Fibroblast of mammary gland (primary cell): ENCODE measurements at regions not wholly inside any gene's neighbourhood (a gene's known extent, or its start where the extent isn't known, plus 50 kb on each side); places are given as distances from the start of the nearest gene placed in this dataset.

ENCODE experiments used
- DNase-seq: peaks from one replicate; pipeline ENCODE4 v3.0.0-alpha.2; 2010; ENCODE audit warnings: low read depth
- H3K4me3 ChIP-seq: 2 replicates; pipeline ENCODE4 v1.5.1; 2011; ENCODE audit warnings: low read depth, mild to moderate bottlenecking, low read length, moderate library complexity; ENCODE audit not compliant: control insufficient read depth
- TF ChIP-seq, protein P1 (sequence below): conservative IDR thresholded peaks from 2 replicates; pipeline ENCODE4 v1.5.1; 2011; ENCODE audit warnings: low read depth, low read length, inconsistent platforms; ENCODE audit not compliant: control insufficient read depth, insufficient read depth

GRCh38 chr1:47513393-47513792 lies 75.5 kb downstream of the FOXD2 start:
- no peak overlapping the region for H3K4me3 ChIP-seq
- no peak for DNase-seq
- TF ChIP-seq, protein P1, sequence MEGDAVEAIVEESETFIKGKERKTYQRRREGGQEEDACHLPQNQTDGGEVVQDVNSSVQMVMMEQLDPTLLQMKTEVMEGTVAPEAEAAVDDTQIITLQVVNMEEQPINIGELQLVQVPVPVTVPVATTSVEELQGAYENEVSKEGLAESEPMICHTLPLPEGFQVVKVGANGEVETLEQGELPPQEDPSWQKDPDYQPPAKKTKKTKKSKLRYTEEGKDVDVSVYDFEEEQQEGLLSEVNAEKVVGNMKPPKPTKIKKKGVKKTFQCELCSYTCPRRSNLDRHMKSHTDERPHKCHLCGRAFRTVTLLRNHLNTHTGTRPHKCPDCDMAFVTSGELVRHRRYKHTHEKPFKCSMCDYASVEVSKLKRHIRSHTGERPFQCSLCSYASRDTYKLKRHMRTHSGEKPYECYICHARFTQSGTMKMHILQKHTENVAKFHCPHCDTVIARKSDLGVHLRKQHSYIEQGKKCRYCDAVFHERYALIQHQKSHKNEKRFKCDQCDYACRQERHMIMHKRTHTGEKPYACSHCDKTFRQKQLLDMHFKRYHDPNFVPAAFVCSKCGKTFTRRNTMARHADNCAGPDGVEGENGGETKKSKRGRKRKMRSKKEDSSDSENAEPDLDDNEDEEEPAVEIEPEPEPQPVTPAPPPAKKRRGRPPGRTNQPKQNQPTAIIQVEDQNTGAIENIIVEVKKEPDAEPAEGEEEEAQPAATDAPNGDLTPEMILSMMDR: no peak

DNA sequence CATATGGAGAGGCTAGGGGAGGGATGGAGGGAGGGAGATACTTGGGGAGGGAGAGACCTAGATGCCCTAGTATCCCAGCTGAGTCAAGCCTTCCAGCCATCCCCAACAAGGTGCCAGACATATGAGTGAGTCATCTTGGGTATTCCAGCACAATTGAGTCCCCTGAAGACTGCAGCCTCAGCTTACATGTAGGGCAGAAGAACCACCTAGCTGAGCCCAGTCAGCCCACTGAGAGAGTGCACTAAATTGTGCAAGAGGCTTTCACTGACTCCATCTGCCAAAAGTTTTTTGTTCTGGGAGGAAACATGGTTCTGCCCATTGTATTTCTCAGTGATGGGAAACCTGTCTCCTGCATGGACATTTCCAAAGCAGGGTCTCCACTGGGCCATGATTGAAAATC lies 76.4 kb downstream of the FOXD2 start:
- DNase-seq: no peak
- TF ChIP-seq, protein P1: no peak
- no peak overlapping the region for H3K4me3 ChIP-seq

DNA sequence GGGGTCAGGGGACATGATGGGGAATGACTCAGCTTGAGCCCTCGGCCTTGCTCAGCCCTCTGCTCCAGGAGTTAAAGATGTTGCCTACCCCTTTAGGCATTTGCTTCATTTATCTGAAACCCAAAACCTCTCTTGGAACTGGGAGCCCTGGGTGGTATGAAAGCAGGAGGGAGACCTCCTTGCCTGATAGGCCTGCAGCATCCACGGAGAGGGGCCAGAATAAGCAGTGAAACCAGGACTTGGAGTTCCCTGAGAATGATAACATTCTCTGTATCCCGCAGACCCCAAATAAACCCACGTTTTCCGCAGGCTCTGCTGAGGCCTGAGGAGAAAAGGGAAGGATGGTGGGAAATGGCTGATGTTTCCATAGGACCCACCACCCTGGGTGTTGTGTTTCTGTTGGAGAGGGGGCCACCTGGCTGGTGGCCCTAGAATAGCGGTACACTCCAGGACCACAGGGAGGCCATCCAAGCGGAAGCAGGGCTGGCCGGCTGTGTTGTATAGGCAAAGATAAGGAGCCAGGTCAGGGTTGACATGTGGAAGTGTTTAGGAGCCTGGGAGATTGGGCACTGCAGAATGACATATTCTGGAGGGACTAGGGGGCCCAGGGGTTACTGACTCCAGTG lies 77.4 kb downstream of the FOXD2 start:
- H3K4me3 ChIP-seq: no peak overlapping the region
- no peak for DNase-seq
- TF ChIP-seq, protein P1: no peak

GRCh38 chr1:47517946-47518345 lies 80.1 kb downstream of the FOXD2 start:
- H3K4me3 ChIP-seq: no peak overlapping the region
- DNase-seq: no peak
- TF ChIP-seq, protein P1: no peak

GRCh38 chr1:47519491-47519890 lies 81.6 kb downstream of the FOXD2 start:
- H3K4me3 ChIP-seq: no peak overlapping the region
- no peak for DNase-seq
- TF ChIP-seq, protein P1: no peak

DNA sequence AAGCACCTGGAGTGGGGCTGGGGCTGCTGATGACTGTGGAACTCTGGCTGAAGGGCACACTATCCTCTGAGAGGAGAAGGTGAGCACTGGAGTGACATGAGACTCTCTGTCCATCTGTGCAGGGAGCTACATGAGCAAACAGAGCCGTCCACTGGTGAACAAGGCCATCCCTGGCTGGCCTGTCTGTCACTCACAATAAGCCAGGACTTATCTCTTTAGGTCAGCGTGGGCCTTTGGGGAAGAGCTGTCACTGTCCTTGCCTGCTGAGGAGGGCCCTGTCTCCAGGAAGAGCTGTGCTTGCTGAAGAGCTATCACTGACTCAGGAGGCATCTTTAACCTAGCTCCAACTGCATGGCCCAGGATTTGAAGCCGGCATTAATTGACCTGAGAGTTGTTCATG lies 82.1 kb downstream of the FOXD2 start:
- no peak for DNase-seq
- H3K4me3 ChIP-seq: no peak overlapping the region
- TF ChIP-seq, protein P1: no peak
